GM15510 (cell line): ENCODE measurements at regions not wholly inside any gene's neighbourhood (a gene's known extent, or its start where the extent isn't known, plus 50 kb on each side); places are given as distances from the start of the nearest gene placed in this dataset.

Experiments used
- POLR2A ChIP-seq: IDR thresholded peaks from 3 replicates; pipeline ENCODE4 v1.6.1; 2011; ENCODE audit warnings: borderline replicate concordance; ENCODE audit not compliant: insufficient read length; ENCODE audit errors: extremely low read depth

DNA sequence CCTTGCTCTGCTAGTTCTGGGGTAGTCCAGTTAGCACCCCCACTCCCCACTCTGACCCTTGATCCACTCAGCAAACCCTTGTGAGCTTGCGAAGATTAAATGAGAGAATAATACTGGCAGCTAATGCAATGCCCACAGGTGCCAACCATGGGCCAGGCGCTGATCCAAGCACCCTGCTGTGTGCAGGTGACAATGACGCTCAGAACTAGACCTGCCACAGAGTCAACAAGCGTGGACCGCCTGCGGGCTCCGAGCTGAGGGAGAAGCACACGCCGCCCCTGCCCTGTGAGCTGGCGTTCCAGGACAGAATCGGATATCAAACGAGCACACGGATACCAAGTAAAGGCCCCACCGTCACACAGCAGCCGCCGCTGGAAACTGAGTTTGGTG is 129.2 kb downstream of the FAM53A start:
- TF ChIP-seq POLR2A = no peak

DNA sequence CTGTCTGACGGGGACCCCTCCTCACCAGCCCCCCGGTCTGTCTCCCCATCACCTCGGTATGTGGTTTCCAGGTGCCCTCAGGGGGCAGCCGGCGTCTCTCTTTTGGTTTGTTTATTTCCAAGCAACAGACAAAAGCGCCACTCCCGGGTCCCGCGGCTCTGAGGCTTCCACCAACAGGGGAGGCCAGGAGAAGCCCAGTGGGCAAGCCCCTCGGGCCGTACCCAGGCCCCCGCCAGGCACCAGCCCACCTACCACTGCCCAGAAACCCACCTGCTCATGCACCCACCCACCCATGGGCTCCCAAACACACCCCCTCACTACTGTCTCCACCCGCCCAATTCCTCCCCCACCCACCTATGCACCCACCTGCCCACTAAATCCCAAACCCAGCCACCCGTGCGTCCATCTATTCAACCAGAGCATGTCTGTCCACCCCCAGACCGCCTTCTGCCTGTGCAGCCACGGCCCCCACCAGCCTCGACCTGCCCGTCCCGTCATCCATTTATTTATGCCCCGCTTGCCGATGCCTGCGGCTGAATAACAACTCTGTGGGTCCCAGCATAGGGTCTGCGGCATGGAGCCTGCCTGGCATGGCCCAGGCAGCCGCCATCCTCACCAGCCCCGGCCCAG is 129.8 kb downstream of the FAM53A start:
- no peak for TF ChIP-seq POLR2A

DNA sequence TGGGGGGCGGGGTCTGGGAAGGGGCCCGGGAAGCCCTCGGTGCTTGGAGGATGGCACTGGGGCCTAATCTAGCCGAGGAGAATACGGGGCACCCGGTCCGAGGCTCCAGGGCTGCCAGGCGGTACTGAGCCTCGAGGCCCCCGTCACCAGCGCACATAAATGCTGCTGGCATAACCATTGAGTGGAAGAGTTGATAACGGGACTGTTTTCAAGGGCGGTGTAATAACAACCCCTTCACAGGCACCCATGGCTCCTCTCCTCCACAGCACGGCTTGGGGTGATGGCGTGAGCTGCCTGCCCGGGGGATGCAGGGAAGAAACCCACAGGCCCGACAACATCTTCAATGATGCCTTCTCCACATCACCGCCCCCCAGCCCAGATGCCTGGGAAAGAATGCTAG is 130.7 kb downstream of the FAM53A start:
- TF ChIP-seq POLR2A = no peak

DNA sequence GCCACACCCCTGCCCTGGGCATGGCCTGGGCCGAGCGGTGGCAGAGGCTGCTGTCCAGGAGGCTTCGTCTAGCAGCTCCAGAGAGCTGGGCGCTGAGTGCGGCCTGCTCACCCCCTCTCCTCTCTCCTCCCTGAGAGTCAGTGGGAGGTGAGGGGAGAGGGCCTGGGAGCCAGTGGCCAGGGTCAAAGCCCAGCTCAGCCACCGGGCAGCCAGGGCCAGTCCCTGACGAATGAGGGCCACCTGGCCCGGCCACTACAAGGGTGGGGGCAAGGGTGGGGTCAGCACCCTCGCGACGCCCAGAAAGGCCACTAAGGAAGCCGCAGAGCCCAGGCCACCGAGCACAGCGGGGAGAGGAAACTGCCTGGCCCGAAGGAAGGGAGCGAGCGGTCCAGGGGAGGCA is 131.7 kb downstream of the FAM53A start:
- TF ChIP-seq POLR2A = no peak

DNA sequence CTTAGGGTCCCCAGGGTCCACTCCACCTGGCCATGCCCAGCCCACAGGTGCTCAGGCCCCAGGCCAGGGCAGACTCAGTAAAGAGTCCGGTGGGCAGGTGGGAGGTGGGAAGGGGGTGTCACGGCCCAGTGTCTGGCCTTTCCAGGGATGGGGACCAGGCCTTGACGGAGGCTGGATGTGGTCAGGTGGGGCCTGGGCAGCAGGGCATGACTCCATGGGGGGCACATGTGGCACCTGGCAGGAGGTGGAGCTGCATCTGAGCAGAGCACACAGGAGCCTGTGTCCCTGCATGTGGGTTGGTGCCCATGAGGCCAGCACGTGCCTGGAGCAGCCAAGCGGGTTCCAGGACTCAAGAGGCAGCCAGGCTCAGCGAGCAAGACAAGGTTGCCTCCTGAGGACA is 132.9 kb downstream of the FAM53A start:
- TF ChIP-seq POLR2A = no peak

DNA sequence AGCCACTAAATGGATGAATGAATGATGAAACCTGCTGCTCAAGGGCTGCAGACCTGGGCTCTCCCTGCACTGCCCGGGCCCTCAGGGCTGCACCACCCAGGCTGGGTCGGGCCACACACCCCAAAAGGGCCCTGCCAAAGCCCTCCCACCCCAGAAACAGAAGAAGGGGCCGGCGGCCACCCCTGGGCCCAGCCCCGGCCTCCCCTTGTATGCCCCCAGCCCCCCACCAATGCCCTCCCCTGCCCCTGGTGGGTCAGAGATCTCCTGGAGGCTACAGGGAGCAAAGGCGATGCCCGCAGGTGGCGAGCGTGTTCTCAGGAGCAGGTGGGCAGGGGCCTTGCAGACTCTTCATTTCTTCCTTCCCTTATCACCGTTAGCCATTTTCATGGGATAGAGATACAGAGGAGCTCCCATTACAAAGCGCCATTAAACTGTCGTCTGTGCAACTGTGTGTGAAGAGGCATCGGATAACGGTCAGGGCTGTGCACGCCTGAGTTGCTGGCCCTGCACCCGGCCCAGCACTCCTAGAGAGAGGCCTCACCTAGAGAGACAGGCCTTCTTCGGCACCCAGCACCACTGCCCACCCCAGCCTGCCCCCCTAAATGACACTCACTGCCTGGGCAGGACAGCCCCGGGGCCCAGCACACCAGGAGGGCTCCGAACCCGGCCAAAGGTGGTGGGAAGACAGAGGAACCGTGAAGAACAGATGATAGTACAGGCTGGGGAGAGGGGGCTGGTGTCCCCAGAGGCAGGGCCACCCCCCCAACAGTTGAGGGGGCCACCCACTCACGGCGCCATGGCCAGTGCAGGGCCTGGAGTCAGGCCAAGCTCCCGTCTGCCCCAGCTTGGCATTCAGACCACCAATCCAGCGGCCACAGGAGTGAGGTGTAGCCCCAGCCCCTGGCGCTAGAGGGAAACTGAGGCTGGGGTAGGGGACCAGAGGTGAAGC is 133.7 kb downstream of the FAM53A start:
- no peak for TF ChIP-seq POLR2A

DNA sequence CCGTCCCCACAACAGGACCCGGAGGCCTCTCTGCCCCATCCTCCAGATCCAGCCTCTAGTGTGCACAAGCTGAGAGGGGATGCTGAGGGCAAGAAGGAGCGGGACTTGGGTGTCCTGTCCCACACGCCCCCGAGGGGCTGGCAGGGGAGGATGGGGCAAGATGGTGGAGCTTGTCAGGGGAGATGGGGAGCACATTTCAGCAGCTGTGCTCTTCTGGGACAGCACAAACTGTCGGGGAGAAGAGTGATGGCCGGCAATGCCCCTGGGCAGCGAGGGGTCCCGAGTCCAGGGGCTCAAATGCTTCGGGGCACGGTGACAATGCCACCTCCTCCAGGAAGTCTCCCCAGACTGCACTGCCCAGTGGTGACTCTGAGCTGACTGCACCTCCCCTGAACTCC is 134.5 kb downstream of the FAM53A start:
- TF ChIP-seq POLR2A = no peak

DNA sequence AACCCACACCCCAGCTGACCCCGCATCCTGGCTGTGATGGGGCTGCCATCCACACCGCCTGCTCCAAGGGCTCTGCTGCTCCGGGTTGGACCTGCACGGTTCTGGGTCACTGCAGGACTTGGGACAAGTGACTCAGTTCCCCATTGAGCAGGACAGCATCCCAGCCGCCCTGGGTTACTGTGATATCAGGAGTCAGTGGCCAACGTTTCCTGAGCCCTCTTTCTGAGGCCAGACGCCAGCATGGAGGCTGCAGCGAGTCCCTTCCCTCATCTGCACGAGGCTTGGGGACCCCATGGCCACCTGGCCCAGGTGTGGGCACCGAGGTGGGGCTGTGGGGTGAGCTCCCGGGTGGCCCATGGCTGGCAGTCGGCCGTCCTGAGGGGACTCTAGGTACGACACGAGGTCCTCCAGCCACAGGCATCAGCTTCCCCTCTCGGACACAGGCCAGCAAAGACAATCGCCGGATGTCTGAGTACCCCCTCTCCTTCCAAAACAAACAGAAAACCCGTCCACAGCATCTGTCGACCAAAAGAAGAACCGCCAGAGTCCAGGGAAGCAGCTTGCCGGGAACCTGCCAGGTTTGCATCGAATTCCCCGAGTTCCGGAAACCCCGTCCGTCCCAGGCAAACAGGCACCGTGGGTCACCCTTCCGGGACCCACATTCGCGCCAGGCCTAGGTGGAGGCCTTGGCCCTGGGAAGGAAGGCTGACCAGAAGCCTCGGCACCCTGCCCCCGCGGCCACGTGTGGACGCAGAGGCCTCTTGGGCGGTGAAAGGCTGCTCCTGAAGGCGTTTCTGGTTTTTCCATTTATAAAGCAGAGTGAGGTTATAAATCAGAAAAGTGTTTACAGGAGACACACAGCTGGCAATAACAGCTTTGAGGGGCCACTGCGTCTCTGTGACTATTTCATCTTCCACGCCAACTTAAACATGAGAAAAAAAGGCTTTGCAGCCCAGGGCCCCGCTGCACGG is 136.0 kb downstream of the FAM53A start:
- no peak for TF ChIP-seq POLR2A

DNA sequence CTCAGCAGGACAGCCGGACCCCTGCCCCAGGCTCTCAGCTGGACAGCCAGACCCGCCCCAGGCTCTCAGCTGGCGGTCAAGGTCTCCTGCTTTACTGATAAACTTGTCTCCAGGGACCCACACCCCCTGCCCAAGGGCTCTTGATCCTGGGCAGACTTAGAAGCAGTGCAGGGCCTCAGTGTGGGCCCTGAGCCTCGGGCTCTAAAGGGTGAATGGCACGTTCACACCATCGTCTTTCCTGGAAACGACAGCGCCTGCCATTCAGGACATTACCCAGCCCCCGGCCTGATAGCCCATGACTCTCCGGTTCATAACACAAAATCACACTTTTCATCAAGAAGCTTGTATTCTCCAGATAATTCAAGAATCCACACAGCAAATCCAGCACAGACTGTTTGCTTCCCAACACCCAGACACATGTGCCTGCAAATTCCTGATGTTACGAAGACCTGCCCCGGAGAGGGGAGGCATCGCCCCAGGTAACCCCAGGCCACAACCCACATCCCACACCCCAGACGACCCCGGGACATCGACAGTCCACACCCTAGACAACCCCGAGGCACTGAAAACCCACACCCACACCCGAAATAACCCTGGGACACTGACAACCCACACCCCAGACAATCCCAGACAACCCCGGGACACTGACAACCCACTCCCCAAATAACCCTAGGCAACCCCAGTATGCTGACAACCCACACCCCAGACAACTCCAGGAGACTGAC is 136.8 kb downstream of the FAM53A start:
- no peak for TF ChIP-seq POLR2A

DNA sequence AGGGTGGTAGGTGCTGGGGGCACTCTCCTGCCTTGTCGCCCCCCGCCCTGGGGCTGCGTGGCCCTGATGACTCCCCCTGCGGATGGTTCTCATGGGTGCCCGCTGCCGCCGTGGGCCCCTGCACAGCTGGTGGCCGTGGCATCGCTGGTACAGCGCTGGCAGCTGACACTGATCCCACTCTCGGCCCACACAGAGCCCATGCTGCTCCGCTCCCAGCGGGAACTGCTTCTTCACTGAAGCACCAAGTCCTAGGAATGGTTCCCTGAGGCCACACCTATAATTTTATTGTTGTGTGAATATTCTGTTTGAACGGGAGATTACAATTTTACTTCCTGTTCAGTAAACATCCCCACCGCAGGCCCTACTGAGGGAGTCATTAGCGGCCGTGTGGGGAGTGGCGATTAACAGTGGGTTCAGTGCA is 138.6 kb upstream of the NKX1-1 start:
- TF ChIP-seq POLR2A = no peak

DNA sequence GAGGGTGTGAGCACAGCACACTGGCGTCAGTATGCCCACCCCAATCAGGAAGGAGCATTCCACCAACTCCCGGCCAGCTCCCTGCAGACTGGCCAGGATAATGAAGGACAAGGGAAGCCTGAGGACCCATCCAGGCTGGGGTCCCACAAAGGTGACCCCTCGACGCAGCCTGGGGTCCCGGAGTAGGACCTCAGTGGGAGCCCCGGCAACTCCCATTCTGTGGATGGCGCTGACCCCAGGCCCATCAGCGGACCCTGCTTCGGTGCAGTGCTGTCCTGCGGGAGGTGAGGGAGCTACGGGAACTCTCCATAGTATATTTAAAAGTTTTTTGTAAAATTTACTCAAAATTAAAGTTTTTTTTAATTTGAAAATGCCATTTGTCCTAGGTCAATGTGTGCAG is 137.7 kb upstream of the NKX1-1 start:
- TF ChIP-seq POLR2A = no peak

DNA sequence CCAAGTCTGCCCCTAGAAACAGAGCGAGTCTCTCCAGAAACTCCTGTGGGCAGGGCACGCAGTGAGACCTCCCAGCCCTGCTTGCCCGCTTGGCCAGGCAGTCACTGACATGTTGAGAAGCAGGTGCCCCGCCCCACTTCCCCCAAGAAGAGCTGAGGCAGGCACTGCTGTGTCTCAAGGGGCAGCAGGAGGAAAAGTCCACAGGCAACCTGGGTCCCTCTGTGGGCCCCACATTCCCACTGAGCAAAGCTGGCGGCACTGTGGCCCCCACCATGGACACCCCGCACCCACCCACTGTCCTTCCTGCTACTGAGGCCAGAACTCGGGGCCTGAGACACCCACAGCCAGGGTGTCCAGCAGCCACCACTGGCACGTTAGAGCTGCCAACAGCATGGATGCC is 137.3 kb upstream of the NKX1-1 start:
- no peak for TF ChIP-seq POLR2A

DNA sequence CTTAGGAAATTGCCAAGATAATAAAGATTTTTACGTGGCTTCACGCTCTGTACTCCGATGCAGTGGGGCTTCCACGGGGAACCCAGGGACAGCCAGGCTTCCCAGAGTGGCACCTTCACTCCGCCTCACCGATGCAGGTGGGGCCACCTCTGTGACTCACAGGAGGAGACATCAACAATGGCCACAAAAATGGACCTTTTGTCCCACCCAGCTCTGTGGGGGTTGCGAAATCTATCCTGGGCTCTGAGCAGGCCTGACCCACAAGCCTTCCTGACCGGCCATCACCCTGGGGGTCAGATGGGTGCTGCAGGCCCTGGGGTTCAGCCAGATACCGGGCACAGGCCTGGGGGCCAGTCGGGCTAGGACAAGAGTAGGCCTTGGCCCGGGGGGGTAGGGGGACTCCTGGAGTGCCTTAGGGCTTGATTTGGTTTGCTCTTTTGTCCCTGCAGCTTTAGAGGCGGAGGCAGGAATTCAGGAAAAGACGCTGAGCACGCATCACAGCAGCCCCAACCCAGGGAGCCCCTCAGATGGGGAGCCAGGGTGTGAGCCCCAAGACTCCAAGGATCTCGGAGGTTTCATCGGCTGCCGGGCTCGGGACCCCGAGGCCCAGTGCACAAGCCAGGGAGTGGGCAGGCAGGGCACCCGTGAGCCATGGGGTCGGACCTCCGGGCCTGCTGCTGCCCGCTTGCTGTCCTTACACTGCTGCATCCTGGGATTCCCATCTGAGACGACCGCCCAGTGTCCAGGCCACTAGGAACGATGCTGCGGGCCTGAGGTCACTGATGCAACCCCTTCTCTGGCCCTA is 136.5 kb upstream of the NKX1-1 start:
- no peak for TF ChIP-seq POLR2A

DNA sequence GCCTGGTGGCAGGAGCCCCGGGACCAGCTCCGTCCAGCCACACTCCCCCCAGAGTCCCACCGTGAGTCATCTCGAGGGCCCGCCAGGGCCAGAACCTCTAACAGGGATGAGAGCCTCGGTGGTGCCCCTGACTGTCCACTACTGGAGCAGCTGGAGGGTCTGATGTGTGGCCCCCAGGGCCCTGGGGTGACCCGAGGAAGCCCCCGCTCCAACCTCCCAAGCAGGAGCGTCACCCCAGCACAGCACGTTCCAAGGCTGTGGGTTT is 135.9 kb upstream of the NKX1-1 start:
- TF ChIP-seq POLR2A = no peak
